GM23338 (cell line): ENCODE measurements at regions not wholly inside any gene's neighbourhood (a gene's known extent, or its start where the extent isn't known, plus 50 kb on each side); places are given as distances from the start of the nearest gene placed in this dataset.

ENCODE experiments used
- ATAC-seq: fragments of 200-7000 bp; cut with Tn5 transposase; 3 replicates; pipeline ENCODE4 v1.9.1; 2020
- DNase-seq: peaks from one replicate; pipeline ENCODE4 v3.0.0-alpha.2; 2015; ENCODE audit warnings: low spot score
- H2AFZ ChIP-seq: fragments of 200-600 bp; sonication (generic); 2 replicates; pipeline ENCODE4 v1.8.0; 2016; ENCODE audit warnings: antibody characterized with exemption, mild to moderate bottlenecking, moderate library complexity
- H3F3A ChIP-seq: fragments of 200-600 bp; sonication (generic); replicated peaks from 2 replicates; pipeline ENCODE4 v1.8.0; 2017; ENCODE audit warnings: antibody characterized with exemption, mixed run types, low read depth
- H3K27ac ChIP-seq: fragments of 200-600 bp; sonication (generic); 2 replicates; pipeline ENCODE4 v1.6.1; 2016; ENCODE audit warnings: low read depth
- H3K27me3 ChIP-seq: fragments of 200-600 bp; sonication (generic); 2 replicates; pipeline ENCODE4 v1.8.0; 2016; ENCODE audit warnings: mild to moderate bottlenecking, mixed run types, moderate library complexity; ENCODE audit not compliant: insufficient read depth
- H3K36me3 ChIP-seq: fragments of 200-600 bp; sonication (generic); 2 replicates; pipeline ENCODE4 v1.8.0; 2016; ENCODE audit warnings: mild to moderate bottlenecking; ENCODE audit not compliant: insufficient read depth
- H3K4me1 ChIP-seq: fragments of 200-600 bp; sonication (generic); 2 replicates; pipeline ENCODE4 v1.8.0; 2016; ENCODE audit warnings: mild to moderate bottlenecking, moderate library complexity; ENCODE audit not compliant: insufficient read depth
- H3K4me2 ChIP-seq: fragments of 200-600 bp; sonication (generic); 2 replicates; pipeline ENCODE4 v1.7.1; 2017; ENCODE audit warnings: mixed run types
- H3K4me3 ChIP-seq: fragments of 200-600 bp; sonication (generic); 2 replicates; pipeline ENCODE4 v1.6.1; 2016; ENCODE audit warnings: mixed run types
- H3K79me2 ChIP-seq: fragments of 200-600 bp; sonication (generic); replicated peaks from 2 replicates; pipeline ENCODE4 v1.8.0; 2017; ENCODE audit warnings: mild to moderate bottlenecking; ENCODE audit not compliant: insufficient read depth
- H3K9me2 ChIP-seq: fragments of 200-600 bp; sonication (generic); 2 replicates; pipeline ENCODE4 v1.8.0; 2017; ENCODE audit not compliant: insufficient read depth
- H4K20me1 ChIP-seq: fragments of 200-600 bp; sonication (generic); replicated peaks from 2 replicates; pipeline ENCODE4 v1.8.0; 2017; ENCODE audit warnings: mild to moderate bottlenecking; ENCODE audit not compliant: insufficient read depth
- H3K27ac Mint-ChIP-seq: 2 replicates; pipeline ENCODE4 v1.8.0; 2020; ENCODE audit warnings: inconsistent platforms, mild to moderate bottlenecking, moderate library complexity, mixed read lengths
- H3K27me3 Mint-ChIP-seq: 3 replicates; pipeline ENCODE4 v1.8.0; 2022; ENCODE audit warnings: low read depth, mild to moderate bottlenecking, moderate library complexity, mixed read lengths, inconsistent platforms; ENCODE audit not compliant: insufficient read depth, poor library complexity
- H3K36me3 Mint-ChIP-seq: 3 replicates; pipeline ENCODE4 v1.8.0; 2021; ENCODE audit warnings: low read depth, mild to moderate bottlenecking, inconsistent platforms, moderate library complexity, mixed read lengths
- H3K4me1 Mint-ChIP-seq: 3 replicates; pipeline ENCODE4 v1.8.0; 2020; ENCODE audit warnings: mild to moderate bottlenecking, inconsistent platforms, mixed read lengths
- H3K4me3 Mint-ChIP-seq: 3 replicates; pipeline ENCODE4 v1.8.0; 2021; ENCODE audit warnings: moderate library complexity, mild to moderate bottlenecking, inconsistent platforms, mixed read lengths
- H3K9me3 Mint-ChIP-seq: 3 replicates; pipeline ENCODE4 v1.8.0; 2020; ENCODE audit warnings: moderate library complexity, mild to moderate bottlenecking, inconsistent platforms, mixed read lengths
- CREB1 ChIP-seq: fragments of 250-450 bp; sonication (Bioruptor Pico); IDR thresholded peaks from 2 replicates; pipeline ENCODE4 v1.5.0; 2020; ENCODE audit warnings: low read depth, mild to moderate bottlenecking, moderate library complexity
- ETS1 ChIP-seq: IDR thresholded peaks from 2 replicates; pipeline ENCODE4 v1.6.1; 2016; ENCODE audit warnings: antibody characterized with exemption
- EZH2 ChIP-seq: fragments of 200-600 bp; sonication (generic); IDR thresholded peaks from one replicate; pipeline ENCODE4 v1.8.0; 2017; ENCODE audit warnings: antibody characterized with exemption, mild to moderate bottlenecking, low read depth; ENCODE audit not compliant: unreplicated experiment
- EZH2phosphoT487 ChIP-seq: fragments of 200-600 bp; sonication (generic); IDR thresholded peaks from one replicate; pipeline ENCODE4 v1.8.1; 2018; ENCODE audit warnings: antibody characterized with exemption; ENCODE audit not compliant: unreplicated experiment
- JUNB ChIP-seq: IDR thresholded peaks from one replicate; pipeline ENCODE4 v1.6.1; 2016; ENCODE audit warnings: antibody characterized with exemption; ENCODE audit not compliant: unreplicated experiment
- NANOG ChIP-seq: IDR thresholded peaks from 2 replicates; pipeline ENCODE4 v1.6.1; 2016; ENCODE audit warnings: antibody characterized with exemption, borderline replicate concordance
- POLR2AphosphoS5 ChIP-seq: IDR thresholded peaks from 2 replicates; pipeline ENCODE4 v1.6.1; 2016; ENCODE audit warnings: antibody characterized with exemption, low read depth
- REST ChIP-seq: IDR thresholded peaks from one replicate; pipeline ENCODE4 v1.6.1; 2018; ENCODE audit warnings: antibody characterized with exemption; ENCODE audit not compliant: unreplicated experiment
- STAT1 ChIP-seq: IDR thresholded peaks from one replicate; pipeline ENCODE4 v1.6.1; 2016; ENCODE audit warnings: antibody characterized with exemption; ENCODE audit not compliant: unreplicated experiment
- ZNF331 ChIP-seq: fragments of 250-450 bp; sonication (Bioruptor Pico); IDR thresholded peaks from 2 replicates; pipeline ENCODE4 v1.5.0; 2020; ENCODE audit warnings: low read depth, mild to moderate bottlenecking, moderate library complexity
- ZNF462 ChIP-seq: fragments of 250-450 bp; sonication (Bioruptor Pico); IDR thresholded peaks from 2 replicates; pipeline ENCODE4 v1.5.0; 2020; ENCODE audit warnings: mild to moderate bottlenecking, moderate library complexity

- Histone ChIP-seq H3F3A (no peaks in the 10 kb centered on the region), H2AFZ (no peak overlapping the region), H3K9me2 (0 out of 2 replicates have a peak, but pooled peaks cover 4% of the 10 kb centered on the region), H3K36me3 (no peaks in the 10 kb centered on the region), H3K4me2 (no peak overlapping the region), H3K4me1 (no peaks in the 10 kb centered on the region), H3K27me3 (no peaks in the 10 kb centered on the region), H3K79me2 (no peaks in the 10 kb centered on the region), H4K20me1 (no peaks in the 10 kb centered on the region), H3K4me3 (no peak overlapping the region), H3K27ac (no peak overlapping the region)
- DNase-seq = no peak
- H3K27me3 Mint-ChIP-seq = peaks cover 4% of the 10 kb centered on the region
- no peaks in the 10 kb centered on the region for H3K9me3 Mint-ChIP-seq
- ATAC-seq = no peak
- TF ChIP-seq ZNF462 (CRISPR knock-in tag) = no peak
- TF ChIP-seq EZH2phosphoT487 = no peak
- TF ChIP-seq STAT1 = no peak
- no peaks in the 10 kb centered on the region for H3K36me3 Mint-ChIP-seq
- H3K4me1 Mint-ChIP-seq = peaks cover 4% of the 10 kb centered on the region; the same call in 2 of the 3 replicates
- H3K4me3 Mint-ChIP-seq = no peak overlapping the region
- H3K27ac Mint-ChIP-seq = no peak overlapping the region
Observed at GRCh38 chr2:66957677-66958076, 439.5 kb upstream of the ETAA1 start.

GRCh38 chr2:66960161-66960560 lies 437.0 kb upstream of the ETAA1 start:
- DNase-seq (peak; percentile 16), ATAC-seq (no peak; the same call in 2 of the 3 replicates)
- no peaks in the 10 kb centered on the region for H3K27me3 ChIP-seq
- H3K79me2 ChIP-seq = no peaks in the 10 kb centered on the region
- 0 out of 2 replicates have a peak, but pooled peaks cover 4% of the 10 kb centered on the region for H3K9me2 ChIP-seq
- Mint-ChIP-seq H3K4me1 (peaks cover 14% of the 10 kb centered on the region), H3K9me3 (no peaks in the 10 kb centered on the region), H3K36me3 (no peaks in the 10 kb centered on the region), H3K27ac (no peak overlapping the region), H3K4me3 (no peak overlapping the region), H3K27me3 (peaks cover 4% of the 10 kb centered on the region)
- H4K20me1 ChIP-seq = no peaks in the 10 kb centered on the region
- no peaks in the 10 kb centered on the region for H3K4me1 ChIP-seq
- no peak overlapping the region for H3K4me3 ChIP-seq
- no peaks in the 10 kb centered on the region for H3K36me3 ChIP-seq
- H2AFZ ChIP-seq = no peak overlapping the region
- no peak overlapping the region for H3K4me2 ChIP-seq
- H3F3A ChIP-seq = no peaks in the 10 kb centered on the region
- no peak overlapping the region for H3K27ac ChIP-seq
- TF ChIP-seq EZH2 (no peak), JUNB (no peak), REST (no peak), NANOG (no peak), ETS1 (no peak), EZH2phosphoT487 (no peak), CREB1 (CRISPR knock-in tag) (no peak), POLR2AphosphoS5 (no peak), ZNF331 (CRISPR knock-in tag) (no peak)
